DOHH2 (cell line): ENCODE measurements at regions not wholly inside any gene's neighbourhood (a gene's known extent, or its start where the extent isn't known, plus 50 kb on each side); places are given as distances from the start of the nearest gene placed in this dataset.

Experiments
- H3F3A ChIP-seq: fragments of 200-600 bp; sonication (generic), shearing (Covaris generic); 2 replicates; pipeline ENCODE4 v1.6.0; 2016; ENCODE audit warnings: antibody characterized with exemption, mild to moderate bottlenecking; ENCODE audit not compliant: control insufficient read depth, insufficient read depth
- H3K27ac ChIP-seq: fragments of 200-600 bp; sonication (generic); 2 replicates; pipeline ENCODE4 v1.5.1; 2014; ENCODE audit warnings: low read depth, mild to moderate bottlenecking, low read length, moderate library complexity
- H3K27me3 ChIP-seq: fragments of 200-600 bp; sonication (generic); 2 replicates; pipeline ENCODE4 v1.6.1; 2014; ENCODE audit warnings: mild to moderate bottlenecking, low read length, mixed read lengths; ENCODE audit not compliant: control insufficient read depth
- H3K36me3 ChIP-seq: fragments of 200-600 bp; sonication (generic); 2 replicates; pipeline ENCODE4 v1.6.1; 2014; ENCODE audit warnings: mild to moderate bottlenecking, low read length, moderate library complexity, mixed read lengths; ENCODE audit not compliant: control insufficient read depth
- H3K4me1 ChIP-seq: fragments of 200-600 bp; sonication (generic); 2 replicates; pipeline ENCODE4 v1.6.1; 2014; ENCODE audit warnings: mild to moderate bottlenecking, low read length, mixed read lengths; ENCODE audit not compliant: control insufficient read depth
- H3K4me2 ChIP-seq: fragments of 200-600 bp; sonication (generic); 2 replicates; pipeline ENCODE4 v1.6.0; 2014; ENCODE audit warnings: mild to moderate bottlenecking, low read length, moderate library complexity
- H3K4me3 ChIP-seq: fragments of 200-600 bp; sonication (generic); 2 replicates; pipeline ENCODE4 v1.5.1; 2014; ENCODE audit warnings: mild to moderate bottlenecking, low read length, mixed read lengths
- H3K79me2 ChIP-seq: fragments of 200-600 bp; sonication (generic); 2 replicates; pipeline ENCODE4 v1.6.1; 2014; ENCODE audit warnings: mild to moderate bottlenecking, low read length, mixed read lengths; ENCODE audit not compliant: control insufficient read depth
- H3K9me2 ChIP-seq: fragments of 200-600 bp; sonication (generic); replicated peaks from 2 replicates; pipeline ENCODE4 v1.6.1; 2014; ENCODE audit warnings: mild to moderate bottlenecking, low read length, mixed read lengths; ENCODE audit not compliant: control insufficient read depth
- H3K9me3 ChIP-seq: fragments of 200-600 bp; sonication (generic); 2 replicates; pipeline ENCODE4 v1.6.1; 2014; ENCODE audit warnings: antibody characterized with exemption, low read length, mixed read lengths; ENCODE audit not compliant: control insufficient read depth, insufficient read depth
- H4K20me1 ChIP-seq: fragments of 200-600 bp; sonication (generic); 2 replicates; pipeline ENCODE4 v1.6.0; 2014; ENCODE audit warnings: low read depth, mild to moderate bottlenecking, antibody characterized with exemption, low read length, moderate library complexity; ENCODE audit not compliant: control insufficient read depth, insufficient read depth
- CTCF ChIP-seq: fragments of 200-600 bp; sonication (generic); IDR thresholded peaks from one replicate; pipeline ENCODE4 v1.5.1; 2014; ENCODE audit warnings: antibody characterized with exemption, mild to moderate bottlenecking, low read depth, low read length; ENCODE audit not compliant: poor library complexity, severe bottlenecking
- EZH2phosphoT487 ChIP-seq: fragments of 200-600 bp; sonication (generic); IDR thresholded peaks from 2 replicates; pipeline ENCODE4 v1.6.1; 2017; ENCODE audit warnings: borderline replicate concordance, mild to moderate bottlenecking, antibody characterized with exemption, low read length, moderate library complexity, mixed read lengths

- Histone ChIP-seq H3K27me3 (peaks cover 12% of the 10 kb centered on the region; the same call in 1 of the 2 replicates), H3K27ac (no peak overlapping the region), H3K4me2 (no peak overlapping the region), H3K9me2 (no peaks in the 10 kb centered on the region), H3K36me3 (no peaks in the 10 kb centered on the region), H3F3A (no peaks in the 10 kb centered on the region), H3K4me3 (no peak overlapping the region), H3K4me1 (no peaks in the 10 kb centered on the region), H4K20me1 (no peaks in the 10 kb centered on the region), H3K9me3 (no peaks in the 10 kb centered on the region), H3K79me2 (no peaks in the 10 kb centered on the region)
- TF ChIP-seq CTCF: no peak
- TF ChIP-seq EZH2phosphoT487: no peak
Measured at GRCh38 chr11:11122749-11123148, 230.3 kb downstream of the CSNK2A3 start.

- TF ChIP-seq EZH2phosphoT487 (no peak), CTCF (no peak)
- Histone ChIP-seq H3K36me3 (no peaks in the 10 kb centered on the region), H3K4me3 (no peak overlapping the region), H3K4me2 (no peak overlapping the region), H3F3A (no peaks in the 10 kb centered on the region), H3K9me2 (no peaks in the 10 kb centered on the region), H3K9me3 (no peaks in the 10 kb centered on the region), H3K27ac (no peak overlapping the region), H3K79me2 (no peaks in the 10 kb centered on the region), H3K4me1 (no peaks in the 10 kb centered on the region), H3K27me3 (0 out of 2 replicates have a peak, but pooled peaks cover 5% of the 10 kb centered on the region), H4K20me1 (no peaks in the 10 kb centered on the region)
Measured at GRCh38 chr11:11119917-11120316, 233.1 kb downstream of the CSNK2A3 start.

- TF ChIP-seq EZH2phosphoT487 (no peak), CTCF (no peak)
- Histone ChIP-seq H3K27me3 (0 out of 2 replicates have a peak, but pooled peaks cover 3% of the 10 kb centered on the region), H4K20me1 (no peaks in the 10 kb centered on the region), H3K4me1 (no peaks in the 10 kb centered on the region), H3K4me3 (no peak overlapping the region), H3K4me2 (no peak overlapping the region), H3F3A (no peaks in the 10 kb centered on the region), H3K27ac (no peak overlapping the region), H3K79me2 (no peaks in the 10 kb centered on the region), H3K9me2 (no peaks in the 10 kb centered on the region), H3K9me3 (peaks cover 4% of the 10 kb centered on the region; the same call in 1 of the 2 replicates), H3K36me3 (no peaks in the 10 kb centered on the region)
Measured at GRCh38 chr11:11117730-11118129, 235.3 kb downstream of the CSNK2A3 start.

- peaks cover 11% of the 10 kb centered on the region; the same call in 1 of the 2 replicates for H3K27me3 ChIP-seq
- H3F3A ChIP-seq: no peaks in the 10 kb centered on the region
- no peaks in the 10 kb centered on the region for H3K36me3 ChIP-seq
- TF ChIP-seq EZH2phosphoT487 (no peak), CTCF (no peak)
- H4K20me1 ChIP-seq: no peaks in the 10 kb centered on the region
- H3K9me2 ChIP-seq: no peaks in the 10 kb centered on the region
- no peaks in the 10 kb centered on the region for H3K4me1 ChIP-seq
- H3K4me2 ChIP-seq: no peak overlapping the region
- peaks cover 7% of the 10 kb centered on the region; the same call in 1 of the 2 replicates for H3K9me3 ChIP-seq
- no peaks in the 10 kb centered on the region for H3K79me2 ChIP-seq
- H3K4me3 ChIP-seq: no peak overlapping the region
- H3K27ac ChIP-seq: no peak overlapping the region
Measured at GRCh38 chr11:11115475-11115874, 237.6 kb downstream of the CSNK2A3 start.
